ENCODE measurements at regions not wholly inside any gene's neighbourhood (a gene's known extent, or its start where the extent isn't known, plus 50 kb on each side); places are given as distances from the start of the nearest gene placed in this dataset.

DNA sequence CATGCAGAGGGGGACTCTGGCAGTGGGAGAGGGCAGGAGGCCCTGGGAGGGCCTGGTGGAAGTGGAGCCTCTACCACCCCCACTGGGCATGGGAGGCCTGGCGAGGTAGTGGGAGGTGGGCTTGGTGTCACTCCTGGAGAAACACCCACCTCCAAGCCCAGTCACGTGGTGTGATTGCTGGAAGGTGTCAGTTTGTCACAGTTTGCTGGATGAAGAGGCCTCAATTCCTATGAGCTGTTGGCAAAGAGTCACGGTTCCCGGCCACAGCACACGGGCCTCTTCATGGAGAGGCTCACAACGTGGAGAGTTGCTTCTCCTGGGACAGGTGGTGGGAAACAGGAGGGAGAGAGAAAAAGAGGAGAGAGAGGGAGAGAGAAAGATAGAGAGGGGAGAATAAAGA is 684.1 kb upstream of the ARGLU1 start:
- TF ChIP-seq, protein P1, sequence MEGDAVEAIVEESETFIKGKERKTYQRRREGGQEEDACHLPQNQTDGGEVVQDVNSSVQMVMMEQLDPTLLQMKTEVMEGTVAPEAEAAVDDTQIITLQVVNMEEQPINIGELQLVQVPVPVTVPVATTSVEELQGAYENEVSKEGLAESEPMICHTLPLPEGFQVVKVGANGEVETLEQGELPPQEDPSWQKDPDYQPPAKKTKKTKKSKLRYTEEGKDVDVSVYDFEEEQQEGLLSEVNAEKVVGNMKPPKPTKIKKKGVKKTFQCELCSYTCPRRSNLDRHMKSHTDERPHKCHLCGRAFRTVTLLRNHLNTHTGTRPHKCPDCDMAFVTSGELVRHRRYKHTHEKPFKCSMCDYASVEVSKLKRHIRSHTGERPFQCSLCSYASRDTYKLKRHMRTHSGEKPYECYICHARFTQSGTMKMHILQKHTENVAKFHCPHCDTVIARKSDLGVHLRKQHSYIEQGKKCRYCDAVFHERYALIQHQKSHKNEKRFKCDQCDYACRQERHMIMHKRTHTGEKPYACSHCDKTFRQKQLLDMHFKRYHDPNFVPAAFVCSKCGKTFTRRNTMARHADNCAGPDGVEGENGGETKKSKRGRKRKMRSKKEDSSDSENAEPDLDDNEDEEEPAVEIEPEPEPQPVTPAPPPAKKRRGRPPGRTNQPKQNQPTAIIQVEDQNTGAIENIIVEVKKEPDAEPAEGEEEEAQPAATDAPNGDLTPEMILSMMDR (conservative IDR thresholded peaks at IDR 0.05) = no peak
- no peak for TF ChIP-seq ZFX (IDR thresholded peaks at IDR 0.05)
- no peak overlapping the region for H3K27ac ChIP-seq

DNA sequence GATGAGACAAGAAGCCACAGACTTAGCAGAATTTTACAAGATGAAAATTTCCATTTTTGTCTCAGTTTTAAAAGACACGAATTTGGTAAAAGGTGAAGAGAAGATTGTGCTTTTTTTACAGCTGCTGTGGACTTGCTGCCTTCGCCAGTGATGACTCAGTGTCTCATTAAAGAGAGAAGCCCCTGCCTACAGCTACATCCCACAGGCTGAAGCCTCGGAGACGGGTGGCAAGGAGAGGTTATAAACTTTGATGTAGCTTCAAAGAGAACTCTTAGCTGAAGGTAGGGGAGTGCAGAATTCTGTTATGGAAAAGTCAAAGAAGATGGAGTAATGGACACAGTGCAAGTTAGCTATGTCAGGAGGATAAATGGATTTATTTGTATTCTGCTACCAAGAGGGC is 683.4 kb upstream of the ARGLU1 start:
- H3K27ac ChIP-seq = no peak overlapping the region
- TF ChIP-seq, protein P1 (conservative IDR thresholded peaks at IDR 0.05) = no peak
- no peak for TF ChIP-seq ZFX (IDR thresholded peaks at IDR 0.05)

DNA sequence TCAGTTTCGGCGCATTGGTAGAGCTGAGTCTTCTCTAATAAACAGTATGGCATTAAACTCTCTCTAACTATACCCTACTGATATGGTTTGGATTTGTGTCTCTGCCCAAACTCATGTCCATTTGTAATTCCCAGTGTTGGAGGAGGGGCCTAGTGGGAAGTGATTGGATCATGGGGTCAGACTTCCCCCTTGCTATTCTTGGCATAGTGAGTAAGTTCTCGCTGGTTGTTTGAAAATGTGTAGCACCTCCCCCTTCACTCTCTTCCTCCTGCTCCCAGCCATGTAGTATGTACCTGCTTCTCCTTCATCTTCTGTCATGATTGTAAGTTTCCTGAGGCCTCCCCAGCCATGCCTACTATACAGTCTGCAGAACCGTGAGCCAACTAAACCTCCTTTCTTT is 682.7 kb upstream of the ARGLU1 start:
- no peak overlapping the region for H3K27ac ChIP-seq
- TF ChIP-seq, protein P1 (conservative IDR thresholded peaks at IDR 0.05) = no peak
- no peak for TF ChIP-seq ZFX (IDR thresholded peaks at IDR 0.05)

DNA sequence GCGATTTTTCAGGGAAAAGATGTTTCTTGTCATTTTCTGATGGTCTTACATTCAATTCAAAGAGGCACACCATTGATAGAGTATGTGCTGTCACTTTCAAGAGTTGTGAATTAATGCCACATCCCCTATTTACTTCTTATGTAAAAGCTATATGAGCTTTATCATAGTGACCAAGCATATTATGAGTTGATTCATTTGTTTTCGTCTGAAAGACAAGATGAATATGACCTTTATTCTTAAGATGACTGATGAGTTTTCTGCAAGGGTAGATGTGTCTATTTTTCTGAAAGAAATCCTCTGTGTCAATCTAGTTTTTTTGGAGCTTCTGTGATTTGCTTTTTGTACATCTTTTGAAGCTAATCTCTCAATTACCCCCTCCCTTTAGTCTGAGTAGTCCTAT is 676.3 kb upstream of the ARGLU1 start:
- TF ChIP-seq ZFX (IDR thresholded peaks at IDR 0.05) = no peak
- TF ChIP-seq, protein P1 (conservative IDR thresholded peaks at IDR 0.05) = no peak
- H3K27ac ChIP-seq = no peak overlapping the region

DNA sequence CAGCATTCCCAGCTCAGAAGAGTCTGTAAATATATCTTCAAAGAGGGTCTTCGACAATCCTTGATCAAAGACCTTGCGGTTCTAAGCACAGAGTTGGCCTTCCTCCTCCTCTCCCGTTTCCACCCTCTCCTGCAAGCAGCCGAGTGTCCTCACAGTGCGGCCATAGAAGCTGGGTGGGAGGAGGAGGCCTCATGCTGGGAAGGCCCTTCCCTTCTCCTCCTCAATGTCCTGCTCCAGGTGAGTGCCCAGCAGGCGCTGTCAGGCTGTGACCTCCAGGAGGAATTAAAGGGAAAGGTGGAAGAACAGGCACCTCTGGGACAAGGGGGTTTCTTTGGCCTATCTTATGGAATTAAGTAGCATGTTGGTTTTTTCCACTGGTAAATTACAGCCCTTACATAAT is 674.2 kb upstream of the ARGLU1 start:
- TF ChIP-seq, protein P1 (conservative IDR thresholded peaks at IDR 0.05) = no peak
- TF ChIP-seq ZFX (IDR thresholded peaks at IDR 0.05) = no peak
- H3K27ac ChIP-seq = no peak overlapping the region

DNA sequence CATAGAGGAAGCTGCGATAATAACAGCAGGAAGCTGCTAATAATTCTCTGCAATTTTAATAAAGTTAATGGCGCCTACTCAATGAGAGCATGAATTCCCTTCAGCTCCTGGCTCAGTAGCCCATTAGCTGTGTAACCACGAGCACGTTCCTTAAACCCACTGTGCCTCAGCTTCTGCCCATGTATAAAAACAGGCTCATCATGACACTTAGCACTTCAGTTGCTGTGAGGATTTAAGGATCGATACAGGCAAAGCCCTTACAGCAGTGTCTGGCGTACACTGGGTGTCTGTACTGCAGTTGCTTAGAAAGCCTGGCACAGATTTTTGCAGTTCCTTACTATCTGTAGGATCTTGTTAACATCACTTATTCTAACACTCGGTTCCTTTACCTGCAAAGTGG is 673.4 kb upstream of the ARGLU1 start:
- TF ChIP-seq, protein P1 (conservative IDR thresholded peaks at IDR 0.05) = no peak
- TF ChIP-seq ZFX (IDR thresholded peaks at IDR 0.05) = no peak

DNA sequence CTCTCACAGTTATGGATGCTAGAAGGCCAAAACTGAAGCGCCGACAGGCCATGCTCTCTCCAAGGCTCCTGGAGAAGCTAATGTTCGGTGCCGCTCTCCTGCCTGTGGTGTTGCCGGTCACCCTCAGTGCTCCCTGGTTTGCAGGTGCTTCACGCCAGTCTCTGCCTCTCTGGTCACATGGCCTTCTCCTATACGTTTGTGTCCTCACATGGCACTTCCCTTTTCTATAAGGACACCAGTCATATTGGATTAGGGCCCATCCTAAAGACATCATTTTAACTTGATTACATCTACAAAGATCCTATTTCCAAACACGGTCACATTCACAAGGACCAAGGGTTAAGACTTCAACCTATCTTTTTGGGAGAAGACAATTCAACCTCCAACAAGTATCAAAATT is 671.3 kb upstream of the ARGLU1 start:
- TF ChIP-seq, protein P1 (conservative IDR thresholded peaks at IDR 0.05) = no peak
- no peak for TF ChIP-seq ZFX (IDR thresholded peaks at IDR 0.05)
- no peak overlapping the region for H3K27ac ChIP-seq

More for the DNA sequence above, 673.4 kb upstream of the ARGLU1 start:
- H3K27ac ChIP-seq = no peak overlapping the region

Data from C4-2B (cell line).